Neural crest cell (in vitro differentiated cells): ENCODE measurements at regions not wholly inside any gene's neighbourhood (a gene's known extent, or its start where the extent isn't known, plus 50 kb on each side); places are given as distances from the start of the nearest gene placed in this dataset.

Source experiments
- DNase-seq: peaks from one replicate; pipeline ENCODE4 v3.0.0; 2021; ENCODE audit warnings: low read depth, mixed read lengths, low spot score
- H3K27ac Mint-ChIP-seq: one replicate; pipeline ENCODE4 v1.8.0; 2021; ENCODE audit warnings: mild to moderate bottlenecking, mixed read lengths; ENCODE audit not compliant: unreplicated experiment
- H3K27me3 Mint-ChIP-seq: 2 replicates; pipeline ENCODE4 v1.8.0; 2021; ENCODE audit warnings: low read depth, mild to moderate bottlenecking, mixed read lengths
- H3K36me3 Mint-ChIP-seq: 2 replicates; pipeline ENCODE4 v1.8.0; 2021; ENCODE audit warnings: low read depth, mild to moderate bottlenecking, mixed read lengths
- H3K4me1 Mint-ChIP-seq: 2 replicates; pipeline ENCODE4 v1.8.0; 2021; ENCODE audit warnings: mixed read lengths
- H3K4me3 Mint-ChIP-seq: one replicate; pipeline ENCODE4 v1.8.0; 2021; ENCODE audit warnings: mild to moderate bottlenecking, mixed read lengths
- H3K9me3 Mint-ChIP-seq: 2 replicates; pipeline ENCODE4 v1.8.0; 2021; ENCODE audit warnings: mixed read lengths
- CTCF ChIP-seq: fragments of 200-600 bp; sonication (generic); conservative IDR thresholded peaks from 2 replicates; pipeline ENCODE4 v1.5.0; 2021; ENCODE audit warnings: antibody characterized with exemption, mild to moderate bottlenecking

GRCh38 chr5:67495072-67495471, 298.5 kb upstream of the CD180 start:
- no peak for TF ChIP-seq CTCF
- DNase-seq = no peak
- Mint-ChIP-seq H3K27me3 (no peaks in the 10 kb centered on the region), H3K4me1 (peaks cover 3% of the 10 kb centered on the region), H3K4me3 (no peak overlapping the region), H3K9me3 (peaks cover 6% of the 10 kb centered on the region), H3K27ac (no peak overlapping the region), H3K36me3 (peaks cover 3% of the 10 kb centered on the region)

GRCh38 chr5:67494186-67494855, 297.7 kb upstream of the CD180 start:
- Mint-ChIP-seq H3K27ac (no peak overlapping the region), H3K9me3 (peaks cover 1% of the 10 kb centered on the region), H3K4me1 (peaks cover 3% of the 10 kb centered on the region), H3K27me3 (no peaks in the 10 kb centered on the region), H3K4me3 (no peak overlapping the region), H3K36me3 (no peaks in the 10 kb centered on the region)
- no peak for TF ChIP-seq CTCF
- DNase-seq = no peak

DNA sequence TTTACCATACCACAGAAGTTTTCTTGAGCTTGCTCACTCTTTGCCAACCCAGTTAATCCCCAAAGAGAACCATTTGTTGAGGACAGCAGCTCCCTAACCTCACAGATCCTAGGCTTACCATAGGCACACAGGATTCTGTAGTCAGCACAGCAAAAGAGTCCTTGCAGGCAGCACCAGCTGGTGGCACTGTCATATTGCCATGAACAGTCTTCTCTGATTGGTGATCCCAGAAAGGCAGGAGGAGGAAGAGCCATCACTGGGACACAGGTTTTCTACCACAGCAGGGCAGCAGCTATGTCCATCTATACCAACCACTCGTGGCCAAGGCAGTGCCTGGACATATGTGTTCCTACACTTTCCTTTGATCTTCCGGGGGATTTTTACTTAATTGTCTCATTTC, 297.1 kb upstream of the CD180 start:
- no peak for DNase-seq
- Mint-ChIP-seq H3K4me1 (peaks cover 3% of the 10 kb centered on the region), H3K27me3 (no peaks in the 10 kb centered on the region), H3K9me3 (no peaks in the 10 kb centered on the region), H3K36me3 (no peaks in the 10 kb centered on the region), H3K27ac (no peak overlapping the region), H3K4me3 (no peak overlapping the region)
- TF ChIP-seq CTCF = peak; percentile 25

GRCh38 chr5:67490543-67491321, 294.1 kb upstream of the CD180 start:
- H3K36me3 Mint-ChIP-seq = peaks cover 2% of the 10 kb centered on the region
- H3K27me3 Mint-ChIP-seq = no peaks in the 10 kb centered on the region
- H3K4me1 Mint-ChIP-seq = peaks cover 3% of the 10 kb centered on the region
- peaks cover 4% of the 10 kb centered on the region for H3K9me3 Mint-ChIP-seq
- H3K27ac Mint-ChIP-seq = no peak overlapping the region
- H3K4me3 Mint-ChIP-seq = no peak overlapping the region
- TF ChIP-seq CTCF = no peak
- DNase-seq = no peak

GRCh38 chr5:67488885-67489284, 292.3 kb upstream of the CD180 start:
- Mint-ChIP-seq H3K27me3 (no peaks in the 10 kb centered on the region), H3K36me3 (peaks cover 7% of the 10 kb centered on the region), H3K4me3 (no peak overlapping the region), H3K27ac (no peak overlapping the region), H3K4me1 (no peaks in the 10 kb centered on the region), H3K9me3 (peaks cover 9% of the 10 kb centered on the region)
- TF ChIP-seq CTCF = no peak
- DNase-seq = no peak
